Hepatocyte (in vitro differentiated cells): ENCODE measurements at regions not wholly inside any gene's neighbourhood (a gene's known extent, or its start where the extent isn't known, plus 50 kb on each side); places are given as distances from the start of the nearest gene placed in this dataset.

Experiments used
- CTCF ChIP-seq: fragments of 200-600 bp; sonication (generic); IDR thresholded peaks from 2 replicates; pipeline ENCODE4 v1.5.1; 2016; ENCODE audit warnings: antibody characterized with exemption, mild to moderate bottlenecking; ENCODE audit not compliant: poor library complexity
- EZH2 ChIP-seq: fragments of 200-600 bp; sonication (generic); IDR thresholded peaks from 2 replicates; pipeline ENCODE4 v1.6.1; 2016; ENCODE audit warnings: antibody characterized with exemption, mild to moderate bottlenecking, borderline replicate concordance

GRCh38 chr2:49291619-49292018, 137.3 kb upstream of the FSHR start:
- TF ChIP-seq CTCF, result no peak
- no peak for TF ChIP-seq EZH2
